ENCODE measurements at regions not wholly inside any gene's neighbourhood (a gene's known extent, or its start where the extent isn't known, plus 50 kb on each side); places are given as distances from the start of the nearest gene placed in this dataset.

GRCh38 chr11:129719037-129719436 lies 96.6 kb upstream of the TMEM45B start:
- intact Hi-C loops (cut with DNase I): no loop called here
- Histone ChIP-seq H3K27me3 (no peaks in the 10 kb centered on the region), H3K9me3 (no peaks in the 10 kb centered on the region), H3K27ac (no peak overlapping the region), H3K4me1 (no peaks in the 10 kb centered on the region), H3K4me3 (no peak overlapping the region), H3K36me3 (no peaks in the 10 kb centered on the region)
- ATAC-seq (no peak), DNase-seq (no peak)
- no peak for TF ChIP-seq CTCF (IDR thresholded peaks at IDR 0.05)

- ATAC-seq: no peak
- Histone ChIP-seq H3K4me1 (no peaks in the 10 kb centered on the region), H3K9me3 (no peaks in the 10 kb centered on the region), H3K27ac (no peak overlapping the region), H3K4me3 (no peak overlapping the region), H3K36me3 (no peaks in the 10 kb centered on the region), H3K27me3 (no peaks in the 10 kb centered on the region)
- intact Hi-C loops (cut with DNase I): no loop called here
- DNase-seq: no peak
- TF ChIP-seq CTCF (IDR thresholded peaks at IDR 0.05): no peak
These were observed 95.5 kb upstream of the TMEM45B start for GRCh38 chr11:129720156-129720555.

GRCh38 chr11:129720994-129721393 lies 94.7 kb upstream of the TMEM45B start:
- no peaks in the 10 kb centered on the region for H3K4me1 ChIP-seq
- DNase-seq (no peak), ATAC-seq (no peak)
- H3K36me3 ChIP-seq: no peaks in the 10 kb centered on the region
- no peak overlapping the region for H3K27ac ChIP-seq
- no peaks in the 10 kb centered on the region for H3K27me3 ChIP-seq
- intact Hi-C loops (cut with DNase I): no loop called here
- no peak for TF ChIP-seq CTCF (IDR thresholded peaks at IDR 0.05)
- no peak overlapping the region for H3K4me3 ChIP-seq
- no peaks in the 10 kb centered on the region for H3K9me3 ChIP-seq

- H3K9me3 ChIP-seq: no peaks in the 10 kb centered on the region
- DNase-seq (no peak), ATAC-seq (no peak)
- intact Hi-C loops (cut with DNase I): no loop called here
- no peak overlapping the region for H3K27ac ChIP-seq
- no peaks in the 10 kb centered on the region for H3K4me1 ChIP-seq
- no peak overlapping the region for H3K4me3 ChIP-seq
- H3K27me3 ChIP-seq: no peaks in the 10 kb centered on the region
- no peaks in the 10 kb centered on the region for H3K36me3 ChIP-seq
- TF ChIP-seq CTCF (IDR thresholded peaks at IDR 0.05): no peak
These were observed 94.0 kb upstream of the TMEM45B start for GRCh38 chr11:129721685-129722084.

GRCh38 chr11:129722529-129722928 lies 93.1 kb upstream of the TMEM45B start:
- DNase-seq (no peak), ATAC-seq (no peak)
- intact Hi-C loops (cut with DNase I): no loop called here
- Histone ChIP-seq H3K36me3 (no peaks in the 10 kb centered on the region), H3K4me3 (no peak overlapping the region), H3K4me1 (no peaks in the 10 kb centered on the region), H3K27me3 (no peaks in the 10 kb centered on the region), H3K9me3 (no peaks in the 10 kb centered on the region), H3K27ac (no peak overlapping the region)
- no peak for TF ChIP-seq CTCF (IDR thresholded peaks at IDR 0.05)

GRCh38 chr11:129723146-129723760 lies 92.4 kb upstream of the TMEM45B start:
- TF ChIP-seq CTCF (IDR thresholded peaks at IDR 0.05): no peak
- Histone ChIP-seq H3K4me3 (no peak overlapping the region), H3K4me1 (no peaks in the 10 kb centered on the region), H3K9me3 (no peaks in the 10 kb centered on the region), H3K27me3 (no peaks in the 10 kb centered on the region), H3K27ac (no peak overlapping the region), H3K36me3 (no peaks in the 10 kb centered on the region)
- no peak for DNase-seq
- ATAC-seq: peak; percentile 44
- intact Hi-C loops (cut with DNase I): no loop called here

Data from upper lobe of right lung (tissue), 1 donor.